NCI-H187 (cell line): ENCODE measurements at regions not wholly inside any gene's neighbourhood (a gene's known extent, or its start where the extent isn't known, plus 50 kb on each side); places are given as distances from the start of the nearest gene placed in this dataset.
A peak's percentile ranks its signal among the peaks of the same experiment; 100 is the strongest.

Experiments
- DNase-seq, 2 experiments: peaks; one replicate each; lab custom pipeline; 2025; lab: John Stamatoyannopoulos, UW

DNA sequence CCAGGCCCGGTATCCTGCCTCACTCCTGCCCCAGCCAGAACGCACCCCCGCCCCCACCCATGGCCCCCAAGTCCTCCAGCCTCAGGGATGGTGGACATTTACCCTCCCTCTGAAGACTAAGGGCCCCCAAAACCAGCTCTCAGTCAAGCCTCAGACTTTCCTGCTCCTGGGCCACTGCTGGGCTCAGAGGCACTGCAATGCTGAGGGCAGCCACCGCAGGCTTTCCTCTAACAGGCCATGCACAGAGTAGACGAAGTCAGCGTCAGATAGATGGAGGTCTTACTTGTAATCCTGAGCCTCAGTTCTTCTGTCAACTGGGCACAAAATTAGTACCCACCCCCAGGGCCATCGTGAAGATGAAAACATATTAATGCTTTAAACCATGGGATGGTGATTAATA lies 92.6 kb downstream of the TTC32 start:
- DNase-seq, result no peak

- no peak for DNase-seq
These were observed 93.9 kb downstream of the TTC32 start for GRCh38 chr2:19807866-19808265.

DNA sequence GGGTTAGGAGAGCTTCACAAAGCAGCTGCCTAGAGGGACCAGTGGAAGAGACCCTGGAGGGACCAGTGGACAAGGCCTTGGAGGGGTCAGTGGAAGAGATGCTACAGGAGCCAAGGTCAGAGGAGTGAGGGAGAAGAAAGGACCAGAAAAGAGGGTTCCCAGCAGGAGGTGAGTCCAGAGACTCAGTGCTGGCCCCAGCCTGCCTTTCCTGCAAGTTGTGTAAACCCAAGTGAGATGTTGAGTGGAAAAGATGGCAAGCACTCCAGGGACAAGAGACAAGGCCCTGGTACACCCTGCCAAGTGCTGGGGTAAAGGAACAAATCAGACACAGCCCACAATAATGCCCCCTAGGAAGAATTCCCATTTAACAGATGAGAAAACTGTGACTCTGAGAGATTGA lies 94.4 kb downstream of the TTC32 start:
- no peak for DNase-seq

GRCh38 chr2:19806591-19806990 lies 95.2 kb downstream of the TTC32 start:
- no peak for DNase-seq

DNA sequence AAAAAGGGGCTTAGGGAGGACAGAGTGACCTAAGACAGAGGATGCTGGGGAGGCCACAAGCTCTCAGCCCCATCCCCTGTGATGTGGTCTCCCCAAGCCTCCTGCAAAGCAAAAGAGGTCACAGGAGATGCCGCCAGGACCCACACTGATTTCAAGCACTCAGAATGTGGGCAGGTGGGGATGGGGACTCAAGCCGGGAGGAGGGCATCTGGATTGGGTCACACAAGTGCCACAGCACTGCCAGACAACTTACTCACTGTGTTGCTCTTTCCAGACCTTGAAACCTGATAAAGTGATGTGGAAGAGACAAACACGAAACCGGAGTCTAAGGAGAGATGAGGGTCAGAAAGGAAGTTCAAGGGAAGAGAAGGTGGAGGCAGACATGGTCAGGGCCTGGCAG lies 95.7 kb downstream of the TTC32 start:
- no peak for DNase-seq

DNA sequence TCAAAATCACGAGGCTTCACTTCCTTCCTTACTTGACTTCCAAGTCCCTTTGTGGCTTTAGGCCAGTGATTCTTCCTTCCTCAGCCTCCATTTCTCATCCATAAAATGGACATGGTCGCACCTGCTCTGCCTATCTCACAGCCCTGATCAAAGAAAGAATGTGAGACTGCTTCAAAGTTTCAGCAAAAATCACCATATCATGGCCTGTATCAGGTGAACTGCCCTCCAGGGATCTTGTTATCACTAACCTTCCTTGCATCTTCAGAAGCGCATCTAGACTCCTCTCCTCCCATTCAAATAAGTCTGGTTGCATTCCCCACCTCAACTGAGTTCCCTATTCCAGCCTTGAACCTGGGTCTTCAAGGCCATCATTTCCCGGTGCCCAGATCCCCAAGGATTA lies 96.5 kb downstream of the TTC32 start:
- DNase-seq, result no peak

GRCh38 chr2:19804639-19805260 lies 97.0 kb downstream of the TTC32 start:
- DNase-seq, result no peak

DNA sequence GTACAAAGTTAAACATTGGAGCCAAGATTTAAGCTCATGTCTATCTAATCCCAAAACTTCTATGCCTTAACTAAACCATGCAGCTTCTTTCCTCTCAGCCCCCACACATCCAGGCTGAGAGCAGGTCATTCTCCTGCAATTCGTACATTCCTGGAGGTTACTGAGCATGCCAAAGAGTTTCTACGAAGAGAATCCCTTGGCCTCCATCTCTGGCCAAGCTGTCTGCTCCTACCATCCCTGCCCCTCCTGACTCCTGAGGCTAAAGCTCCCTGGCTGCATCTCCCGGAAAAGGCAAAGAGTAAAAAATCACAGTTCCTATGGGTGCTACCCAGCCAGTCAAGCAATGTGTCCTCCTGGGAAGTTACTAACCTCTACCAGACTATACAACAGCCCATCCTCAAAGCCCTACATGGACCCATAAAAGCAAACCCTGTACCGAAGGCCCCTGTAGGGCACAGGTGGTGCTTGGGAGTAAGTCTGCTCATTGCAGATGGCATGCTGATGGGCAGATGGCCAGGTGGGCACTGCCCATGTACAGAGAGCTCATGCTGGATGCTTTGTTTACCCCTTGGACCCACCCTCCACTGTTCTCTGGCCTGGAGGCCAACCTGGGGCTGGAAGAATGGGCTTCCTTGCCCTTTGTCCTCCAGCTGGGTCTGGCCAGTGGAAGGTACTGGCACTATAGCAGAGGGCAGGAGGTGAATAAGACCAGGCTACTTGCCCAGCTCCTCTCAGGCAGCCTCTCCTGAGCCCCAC lies 99.5 kb downstream of the TTC32 start:
- no peak for DNase-seq

DNA sequence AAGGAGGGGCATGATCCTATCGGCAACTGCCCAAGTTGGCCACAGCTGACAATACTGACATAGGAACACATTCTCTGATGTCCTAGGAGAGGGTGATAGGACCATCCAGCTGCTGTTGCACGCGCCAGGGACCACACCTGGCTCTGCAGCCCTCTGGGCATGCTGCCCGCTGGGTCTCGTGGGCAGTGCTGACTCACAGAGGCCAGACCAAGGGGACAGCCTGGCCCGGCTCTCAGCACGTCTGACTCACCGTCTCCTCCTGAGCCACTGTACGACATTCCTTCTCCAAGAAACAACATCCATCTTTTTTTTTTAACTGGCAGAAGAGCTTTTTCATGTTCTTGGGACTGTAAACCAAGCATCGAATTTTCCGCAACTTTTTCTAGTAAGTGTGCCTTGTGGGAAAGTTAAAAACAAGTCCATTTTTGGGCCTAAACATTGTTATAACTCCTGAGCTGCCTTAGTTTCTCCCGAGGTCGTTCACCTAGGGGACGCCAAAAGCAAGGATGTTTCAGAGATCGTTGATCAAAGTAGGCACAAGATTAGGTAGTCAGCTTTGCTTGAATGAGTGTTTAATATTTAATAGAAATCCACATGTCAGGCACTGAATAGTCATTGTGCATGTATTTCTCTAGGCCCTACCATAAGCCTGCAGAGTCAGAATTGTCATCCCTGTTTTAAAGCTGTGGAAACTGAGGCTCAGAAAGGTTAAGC lies 100.3 kb downstream of the TTC32 start:
- no peak for DNase-seq

DNA sequence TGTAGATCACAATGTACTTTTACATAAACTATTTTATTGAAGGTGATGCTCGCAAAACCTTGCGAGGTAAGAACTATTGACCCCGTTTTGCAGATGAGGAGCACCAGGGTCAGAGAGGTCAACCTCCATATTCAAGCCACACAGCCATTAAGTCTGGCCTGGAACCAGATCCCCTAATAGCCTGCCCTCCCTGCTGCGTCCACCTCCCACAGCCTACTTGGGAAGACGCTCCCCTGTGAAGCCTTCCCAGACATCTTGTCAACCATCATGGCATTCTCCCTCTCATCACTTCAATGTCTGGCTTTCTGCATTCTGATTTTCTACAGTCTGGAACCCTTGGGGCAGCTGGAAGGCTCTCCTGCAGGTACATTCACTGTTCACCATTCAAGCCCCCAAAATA lies 101.0 kb downstream of the TTC32 start:
- no peak for DNase-seq

DNA sequence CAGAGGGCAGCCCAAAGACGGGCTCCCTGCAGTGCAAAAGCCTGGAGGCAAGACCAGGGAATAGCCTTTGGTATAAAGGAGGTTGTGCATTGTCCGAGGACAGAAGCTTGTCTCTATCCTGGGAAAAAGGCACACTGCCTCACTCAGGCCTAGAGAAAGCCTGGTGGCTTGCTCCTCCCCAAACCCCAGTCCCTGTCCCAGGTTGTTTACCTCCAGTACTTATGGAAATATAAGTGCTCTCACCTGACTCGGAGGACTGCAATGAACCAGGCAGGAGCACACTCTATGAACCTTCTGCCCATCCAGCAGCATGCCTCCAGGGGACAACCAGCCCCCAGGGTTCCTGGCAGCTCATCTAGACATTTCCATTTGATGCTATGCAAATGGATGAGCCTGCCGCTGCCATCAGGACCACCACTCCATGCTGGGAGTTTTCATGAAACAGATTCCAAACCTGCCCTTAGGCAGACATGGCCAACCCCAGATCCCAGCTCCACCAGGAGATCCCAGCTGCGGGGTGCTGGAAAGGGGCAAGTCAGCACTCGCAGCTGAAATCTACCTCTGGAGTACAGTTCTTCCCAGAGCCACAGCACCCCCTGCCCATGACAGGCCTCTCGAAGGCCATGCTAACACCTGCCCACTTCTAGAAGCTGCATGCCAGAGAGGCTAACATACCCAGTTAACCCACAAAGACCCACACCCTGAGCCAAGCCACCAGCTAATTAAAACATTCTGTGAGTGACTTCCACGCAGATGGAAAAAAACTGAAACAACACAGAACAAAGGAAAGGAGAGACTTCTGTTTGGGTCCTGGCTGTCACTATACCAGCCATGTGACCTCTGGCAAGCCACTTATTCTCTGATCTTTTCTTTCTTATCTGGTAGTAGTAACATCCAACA lies 101.7 kb downstream of the TTC32 start:
- DNase-seq, result peak in 1 of 2 experiments; percentile 15

DNA sequence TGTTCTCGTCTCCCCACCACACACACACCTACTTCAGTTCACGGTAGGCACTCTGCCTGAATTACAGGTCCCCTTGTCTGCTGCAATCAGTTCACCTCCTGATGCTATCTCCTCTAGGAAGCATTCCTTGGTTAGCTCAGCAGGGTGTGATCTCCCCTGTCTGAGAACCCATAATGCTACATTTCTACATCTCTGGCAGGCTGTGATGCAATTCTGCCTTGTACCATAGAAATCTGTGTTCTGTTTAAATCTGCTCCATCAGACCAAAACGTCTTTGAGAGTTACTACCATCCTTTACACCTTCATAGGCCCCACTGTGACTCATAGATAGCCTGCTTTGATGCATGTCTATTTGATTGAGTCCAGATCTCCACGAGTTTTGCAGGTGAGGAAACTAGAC lies 103.9 kb downstream of the TTC32 start:
- no peak for DNase-seq

DNA sequence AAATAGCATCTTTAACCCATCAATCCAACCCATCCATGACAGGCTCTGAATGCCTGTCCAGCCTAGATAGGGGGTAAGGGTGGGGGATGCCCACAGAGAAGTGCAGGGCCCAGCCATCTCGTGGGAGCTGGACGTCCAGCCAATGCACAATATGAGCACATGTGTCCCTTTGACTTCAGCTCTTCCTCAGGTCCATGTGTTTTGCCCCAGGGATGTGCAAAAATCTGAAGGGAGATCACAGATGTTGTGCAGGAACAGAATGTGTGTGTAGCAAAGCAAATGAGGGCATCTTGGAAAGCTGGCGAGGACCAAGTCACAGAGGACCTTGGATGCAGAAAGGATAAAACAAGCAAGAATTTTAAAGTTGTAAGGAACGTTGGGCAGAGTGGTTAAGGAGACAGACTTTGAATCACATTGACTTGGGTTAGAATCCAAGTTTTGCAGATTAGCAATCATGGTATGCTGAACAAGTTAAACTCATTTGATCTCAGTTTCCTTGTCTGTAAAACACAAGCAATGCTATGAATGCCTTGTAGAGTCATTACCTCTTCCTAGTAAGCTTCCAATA lies 104.5 kb downstream of the TTC32 start:
- DNase-seq, result no peak

- no peak for DNase-seq
These were observed 105.6 kb downstream of the TTC32 start for GRCh38 chr2:19796035-19796695.

DNA sequence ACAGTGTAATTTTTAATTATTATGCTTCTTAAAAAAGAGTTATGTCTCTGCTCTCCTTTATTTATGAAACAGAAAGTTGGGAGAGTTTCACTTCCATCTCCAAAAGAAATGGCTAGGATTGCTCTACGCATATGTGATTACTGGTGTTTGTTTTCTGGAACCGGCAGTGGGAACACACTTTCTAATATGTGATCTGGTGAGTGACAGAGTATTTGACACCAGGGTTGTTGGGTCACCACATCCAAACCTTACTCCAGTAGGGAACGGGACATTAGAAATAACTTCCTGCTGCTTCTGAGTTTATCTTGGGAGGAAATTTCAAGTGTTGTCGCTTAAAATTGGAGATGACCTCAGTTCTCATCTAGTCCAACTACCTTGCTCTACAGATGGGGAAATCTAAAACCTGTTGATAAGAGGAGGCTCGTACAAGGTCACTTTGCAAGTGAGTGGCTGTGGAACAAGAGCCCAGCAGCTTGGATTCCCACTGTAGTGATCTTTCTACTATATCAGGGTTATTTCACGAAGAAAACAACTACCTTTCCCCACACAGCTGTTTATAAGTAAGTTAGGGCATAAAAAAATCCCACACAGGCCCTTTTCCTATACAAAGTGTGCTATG lies 108.5 kb downstream of the TTC32 start:
- DNase-seq, result no peak

- DNase-seq, result no peak
These were observed 111.5 kb downstream of the TTC32 start for GRCh38 chr2:19790291-19790690.

DNA sequence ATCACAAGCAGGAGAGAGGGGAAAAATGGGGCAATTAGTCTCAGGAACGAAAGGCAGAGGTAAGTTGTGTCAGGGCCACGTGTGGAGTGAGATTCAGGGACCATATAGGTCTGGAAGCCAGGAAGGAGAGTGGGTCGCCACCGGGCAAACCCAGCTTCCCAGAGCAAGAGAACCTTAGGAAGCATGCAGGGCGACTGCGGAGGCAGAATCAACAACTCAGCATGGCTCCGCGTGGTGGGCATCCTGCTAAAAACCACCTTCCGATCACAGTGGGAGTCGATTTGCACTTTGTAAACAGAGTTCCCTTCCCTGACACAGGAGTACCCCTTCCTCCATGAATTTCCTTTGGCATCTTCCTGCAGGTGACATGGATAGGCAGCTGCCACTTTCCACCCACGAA lies 114.6 kb downstream of the TTC32 start:
- DNase-seq, result no peak

DNA sequence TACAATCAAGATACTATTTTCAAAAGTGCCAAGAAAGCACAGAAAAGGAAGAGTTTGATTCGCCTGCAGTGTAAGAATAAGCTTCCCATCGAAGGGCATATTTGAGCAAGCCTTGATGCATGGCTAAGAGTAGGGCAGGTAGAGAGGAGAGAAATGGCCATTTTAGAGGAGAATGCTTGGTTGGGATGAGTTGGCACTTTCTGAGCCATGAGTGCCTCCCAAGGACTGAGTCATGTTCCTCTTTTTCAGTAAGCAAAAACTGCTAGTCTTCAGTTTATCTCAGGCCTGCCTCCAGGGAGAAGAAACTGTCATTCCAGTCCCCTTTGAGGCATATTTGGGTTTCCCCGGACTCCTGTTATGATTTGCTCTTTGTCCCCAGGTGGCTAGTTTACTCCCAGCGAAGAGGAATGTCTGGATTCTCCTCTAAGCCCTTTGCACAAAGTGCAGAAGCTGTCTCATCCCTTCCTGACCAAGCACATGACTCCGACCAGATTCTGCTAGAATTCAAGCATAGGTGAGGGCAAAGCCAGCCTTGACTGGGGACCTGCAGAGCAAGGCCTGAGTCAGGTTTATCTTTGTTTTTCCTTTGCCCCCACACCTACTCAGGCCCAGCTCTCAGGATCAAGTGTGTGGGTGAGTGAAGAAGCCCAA lies 115.2 kb downstream of the TTC32 start:
- no peak for DNase-seq

DNA sequence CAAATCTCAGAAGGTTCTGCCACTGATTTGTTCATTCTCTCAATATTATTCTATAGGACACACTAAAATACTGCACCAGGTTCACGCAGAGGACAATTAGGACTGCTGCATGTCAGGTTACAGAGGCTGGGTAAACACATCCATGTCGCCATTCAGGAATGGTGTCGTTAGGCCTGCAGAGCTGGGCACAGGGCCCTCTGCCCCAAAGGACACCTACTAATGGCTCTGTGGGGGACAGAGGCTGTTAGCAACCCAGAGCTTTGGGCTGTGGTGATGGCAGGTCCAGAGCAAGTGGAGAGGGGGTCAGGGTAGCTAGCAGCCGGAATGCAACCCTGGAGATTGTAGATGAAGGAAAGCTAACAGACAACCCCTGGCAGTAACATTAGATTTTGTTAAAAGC lies 115.9 kb downstream of the TTC32 start:
- no peak for DNase-seq

- DNase-seq, result no peak
These were observed 116.3 kb downstream of the TTC32 start for GRCh38 chr2:19785447-19785846.
